Fibroblast of lung (primary cell): ENCODE measurements at regions not wholly inside any gene's neighbourhood (a gene's known extent, or its start where the extent isn't known, plus 50 kb on each side); places are given as distances from the start of the nearest gene placed in this dataset.

Source experiments
- CTCF ChIP-seq, 2 donors: IDR thresholded peaks in 1 of 2; conservative IDR thresholded peaks in 1 of 2; 1 replicate in 1 of 2; 2 replicates in 1 of 2; pipeline ENCODE4 v1.5.1; 2011 to 2012; ENCODE audit warnings: low read length in 2 of 2, control low read depth in 1 of 2, inconsistent platforms in 1 of 2, low read depth in 1 of 2, mild to moderate bottlenecking in 1 of 2
- EZH2 ChIP-seq: IDR thresholded peaks from 2 replicates; pipeline ENCODE4 v1.5.1; 2012; ENCODE audit warnings: low read length, control low read depth, mild to moderate bottlenecking; ENCODE audit errors: missing control alignments

GRCh38 chr10:105506262-105506661 lies 865.2 kb downstream of the SORCS3 start:
- TF ChIP-seq CTCF (conservative IDR thresholded peaks at IDR 0.05 in 1 of 2, IDR thresholded peaks at IDR 0.05 in 1 of 2; ENCODE audit: low read depth in 1 of 2, low read length in 2 of 2) = no peak
- no peak for TF ChIP-seq EZH2
